Mesodermal cell (in vitro differentiated cells): ENCODE measurements at regions not wholly inside any gene's neighbourhood (a gene's known extent, or its start where the extent isn't known, plus 50 kb on each side); places are given as distances from the start of the nearest gene placed in this dataset.

Experiments used
- H3K27ac ChIP-seq: 2 replicates; pipeline ENCODE4 v1.7.0; 2013; ENCODE audit warnings: mild to moderate bottlenecking, low read depth, low read length, moderate library complexity; ENCODE audit not compliant: severe bottlenecking
- H3K36me3 ChIP-seq: 2 replicates; pipeline ENCODE4 v1.7.1; 2013; ENCODE audit warnings: mild to moderate bottlenecking, low read length, moderate library complexity; ENCODE audit not compliant: control insufficient read depth, insufficient read depth
- H3K4me1 ChIP-seq: one replicate; pipeline ENCODE4 v1.7.1; 2013; ENCODE audit warnings: mild to moderate bottlenecking, low read length; ENCODE audit not compliant: insufficient read depth, control insufficient read depth, poor library complexity, severe bottlenecking
- H3K4me3 ChIP-seq: 2 replicates; pipeline ENCODE4 v1.7.0; 2013; ENCODE audit warnings: low read length, control low read depth, mild to moderate bottlenecking; ENCODE audit not compliant: insufficient read depth, poor library complexity, severe bottlenecking; ENCODE audit errors: extremely low read depth
- H3K9me3 ChIP-seq: 2 replicates; pipeline ENCODE4 v1.7.1; 2013; ENCODE audit warnings: mild to moderate bottlenecking, low read length, moderate library complexity; ENCODE audit not compliant: control insufficient read depth
- WGBS, 2 experiments: methylation state at CpG; one replicate each; pipeline ENCODE4 v1.1.5; 2013; ENCODE audit warnings: missing lambda C conversion rate in 2 of 2; ENCODE audit not compliant: insufficient coverage in 2 of 2; 5-methylcytosine and 5-hydroxymethylcytosine counted together

GRCh38 chr6:9566096-9566495 is 848.8 kb downstream of the TFAP2A start:
- no peak overlapping the region for H3K4me3 ChIP-seq
- H3K4me1 ChIP-seq, result no peaks in the 10 kb centered on the region
- no peaks in the 10 kb centered on the region for H3K9me3 ChIP-seq
- no peaks in the 10 kb centered on the region for H3K36me3 ChIP-seq
- H3K27ac ChIP-seq, result no peak overlapping the region

- Histone ChIP-seq H3K36me3 (no peaks in the 10 kb centered on the region), H3K9me3 (no peaks in the 10 kb centered on the region), H3K4me1 (no peaks in the 10 kb centered on the region), H3K4me3 (no peak overlapping the region), H3K27ac (no peak overlapping the region)
- 56 to 100% methylated on average over 1 to 3 of the region's 3 CpGs for WGBS, 2 experiments
Measured at GRCh38 chr6:9564021-9564420, 850.9 kb downstream of the TFAP2A start.

- Histone ChIP-seq H3K27ac (no peak overlapping the region), H3K4me1 (no peaks in the 10 kb centered on the region), H3K36me3 (no peaks in the 10 kb centered on the region), H3K4me3 (no peak overlapping the region), H3K9me3 (no peaks in the 10 kb centered on the region)
- WGBS, 2 experiments, result 86% methylated on average over 1 of the region's 1 CpG; no CpG with 5 or more reads in 1 of the 2 experiments
Measured at GRCh38 chr6:9563568-9563967, 851.3 kb downstream of the TFAP2A start.

- H3K4me1 ChIP-seq, result no peaks in the 10 kb centered on the region
- H3K27ac ChIP-seq, result no peak overlapping the region
- H3K36me3 ChIP-seq, result no peaks in the 10 kb centered on the region
Measured at GRCh38 chr6:9554806-9555205, 860.1 kb downstream of the TFAP2A start.

GRCh38 chr6:9554323-9554722 is 860.6 kb downstream of the TFAP2A start:
- WGBS, 2 experiments, result no CpG with 5 or more reads among the region's 1 CpG
- Histone ChIP-seq H3K4me3 (no peak overlapping the region), H3K36me3 (no peaks in the 10 kb centered on the region), H3K9me3 (peaks cover 9% of the 10 kb centered on the region), H3K27ac (no peak overlapping the region), H3K4me1 (no peaks in the 10 kb centered on the region)

More at GRCh38 chr6:9554806-9555205, 860.1 kb downstream of the TFAP2A start:
- Histone ChIP-seq H3K9me3 (peaks cover 9% of the 10 kb centered on the region), H3K4me3 (no peak overlapping the region)

GRCh38 chr6:9553002-9553401 is 861.9 kb downstream of the TFAP2A start:
- Histone ChIP-seq H3K4me1 (no peaks in the 10 kb centered on the region), H3K4me3 (no peak overlapping the region), H3K27ac (no peak overlapping the region), H3K36me3 (no peaks in the 10 kb centered on the region), H3K9me3 (peaks cover 13% of the 10 kb centered on the region)
- 0% methylated on average over 1 of the region's 1 CpG; no CpG with 5 or more reads in 1 of the 2 experiments for WGBS, 2 experiments

- H3K4me3 ChIP-seq, result no peak overlapping the region
- 80 to 89% methylated on average over 3 to 4 of the region's 5 CpGs for WGBS, 2 experiments
Measured at GRCh38 chr6:9543649-9544048, 871.2 kb downstream of the TFAP2A start.

GRCh38 chr6:9540534-9541126 is 874.2 kb downstream of the TFAP2A start:
- no peak overlapping the region for H3K27ac ChIP-seq
- no peaks in the 10 kb centered on the region for H3K36me3 ChIP-seq
- no peaks in the 10 kb centered on the region for H3K9me3 ChIP-seq
- no peak overlapping the region for H3K4me3 ChIP-seq
- 40% methylated on average over 2 of the region's 2 CpGs; no CpG with 5 or more reads in 1 of the 2 experiments for WGBS, 2 experiments
- no peaks in the 10 kb centered on the region for H3K4me1 ChIP-seq

More at GRCh38 chr6:9543649-9544048, 871.2 kb downstream of the TFAP2A start:
- Histone ChIP-seq H3K27ac (no peak overlapping the region), H3K9me3 (no peaks in the 10 kb centered on the region), H3K36me3 (no peaks in the 10 kb centered on the region), H3K4me1 (no peaks in the 10 kb centered on the region)

- no peaks in the 10 kb centered on the region for H3K36me3 ChIP-seq
- H3K4me3 ChIP-seq, result no peak overlapping the region
- no peaks in the 10 kb centered on the region for H3K4me1 ChIP-seq
- H3K27ac ChIP-seq, result no peak overlapping the region
- no peaks in the 10 kb centered on the region for H3K9me3 ChIP-seq
Measured at GRCh38 chr6:9540126-9540525, 874.7 kb downstream of the TFAP2A start.

GRCh38 chr6:9539231-9539755 is 875.6 kb downstream of the TFAP2A start:
- Histone ChIP-seq H3K4me1 (no peaks in the 10 kb centered on the region), H3K36me3 (no peaks in the 10 kb centered on the region), H3K4me3 (no peak overlapping the region), H3K9me3 (no peaks in the 10 kb centered on the region), H3K27ac (no peak overlapping the region)
- WGBS, 2 experiments, result 76 to 100% methylated on average over 3 of the region's 4 CpGs

GRCh38 chr6:9537381-9537780 is 877.5 kb downstream of the TFAP2A start:
- Histone ChIP-seq H3K36me3 (no peaks in the 10 kb centered on the region), H3K4me3 (no peak overlapping the region), H3K9me3 (no peaks in the 10 kb centered on the region), H3K27ac (no peak overlapping the region), H3K4me1 (no peaks in the 10 kb centered on the region)
- WGBS, 2 experiments, result 83 to 100% methylated on average over 2 of the region's 2 CpGs
